Stimulated activated CD4-positive, alpha-beta T cell treated with anti-CD3 and anti-CD28 coated beads, Interleukin-2, amount 100 ng/mL, for 48 hours (primary cell): ENCODE measurements at regions not wholly inside any gene's neighbourhood (a gene's known extent, or its start where the extent isn't known, plus 50 kb on each side); places are given as distances from the start of the nearest gene placed in this dataset.

Source experiments
- DNase-seq, 2 donors: peaks; one replicate each; pipeline ENCODE4 v3.0.0-alpha.2; 2020

- no peak for DNase-seq
Measured at GRCh38 chr3:18766974-18767373, 341.8 kb upstream of the SATB1 start.

GRCh38 chr3:18765662-18766061 lies 340.5 kb upstream of the SATB1 start:
- no peak for DNase-seq

- no peak for DNase-seq
Measured at GRCh38 chr3:18765161-18765560, 340.0 kb upstream of the SATB1 start.

- no peak for DNase-seq
Measured at GRCh38 chr3:18761530-18761929, 336.4 kb upstream of the SATB1 start.

GRCh38 chr3:18758047-18758704 lies 333.0 kb upstream of the SATB1 start:
- DNase-seq, result no peak

GRCh38 chr3:18757476-18757875 lies 332.3 kb upstream of the SATB1 start:
- no peak for DNase-seq

- DNase-seq, result no peak
Measured at GRCh38 chr3:18752273-18752934, 327.3 kb upstream of the SATB1 start.

GRCh38 chr3:18751514-18751913 lies 326.4 kb upstream of the SATB1 start:
- no peak for DNase-seq

GRCh38 chr3:18747383-18747782 lies 322.2 kb upstream of the SATB1 start:
- DNase-seq, result no peak

GRCh38 chr3:18745472-18745871 lies 320.3 kb upstream of the SATB1 start:
- DNase-seq, result no peak

GRCh38 chr3:18744472-18744871 lies 319.3 kb upstream of the SATB1 start:
- no peak for DNase-seq

- DNase-seq, result no peak
Measured at GRCh38 chr3:18743761-18744160, 318.6 kb upstream of the SATB1 start.

GRCh38 chr3:18740631-18741583 lies 315.8 kb upstream of the SATB1 start:
- peak; percentile 37 to 43 for DNase-seq

- DNase-seq, result no peak
Measured at GRCh38 chr3:18739099-18739433, 313.9 kb upstream of the SATB1 start.

GRCh38 chr3:18738393-18739098 lies 313.4 kb upstream of the SATB1 start:
- no peak for DNase-seq

- DNase-seq, result no peak
Measured at GRCh38 chr3:18735005-18735404, 309.9 kb upstream of the SATB1 start.

- DNase-seq, result no peak
Measured at GRCh38 chr3:18734309-18734708, 309.2 kb upstream of the SATB1 start.

- DNase-seq, result no peak
Measured at GRCh38 chr3:18732474-18732873, 307.3 kb upstream of the SATB1 start.

GRCh38 chr3:18730491-18730890 lies 305.4 kb upstream of the SATB1 start:
- DNase-seq, result no peak

GRCh38 chr3:18729671-18730070 lies 304.5 kb upstream of the SATB1 start:
- no peak for DNase-seq

- DNase-seq, result no peak
Measured at GRCh38 chr3:18725668-18726407, 300.7 kb upstream of the SATB1 start.

GRCh38 chr3:18724456-18724855 lies 299.3 kb upstream of the SATB1 start:
- no peak for DNase-seq
